Activated CD4-positive, alpha-beta T cell treated with anti-CD3 and anti-CD28 coated beads, Interleukin-2, Interleukin-6, amounts not matched to agents 100 ng/mL and 50 ng/mL, durations not matched to agents 16 hours and 8 hours (primary cell): ENCODE measurements at regions not wholly inside any gene's neighbourhood (a gene's known extent, or its start where the extent isn't known, plus 50 kb on each side); places are given as distances from the start of the nearest gene placed in this dataset.
"Not testable (repeated sequence)": the region's sequence is repeated elsewhere in the genome, so short reads cannot be mapped to it uniquely, and the experiment has no call there.

ENCODE experiments used
- DNase-seq: peaks from one replicate; pipeline ENCODE4 v3.0.0-alpha.2; 2020

GRCh38 chr3:166296179-166296783 is 459.1 kb upstream of the BCHE start:
- no peak for DNase-seq

- DNase-seq, result no peak
These were observed 454.1 kb upstream of the BCHE start for GRCh38 chr3:166291186-166291955.

- DNase-seq, result no peak
These were observed 447.8 kb upstream of the BCHE start for GRCh38 chr3:166285001-166285400.

- no peak for DNase-seq
These were observed 446.6 kb upstream of the BCHE start for GRCh38 chr3:166283840-166284239.

DNA sequence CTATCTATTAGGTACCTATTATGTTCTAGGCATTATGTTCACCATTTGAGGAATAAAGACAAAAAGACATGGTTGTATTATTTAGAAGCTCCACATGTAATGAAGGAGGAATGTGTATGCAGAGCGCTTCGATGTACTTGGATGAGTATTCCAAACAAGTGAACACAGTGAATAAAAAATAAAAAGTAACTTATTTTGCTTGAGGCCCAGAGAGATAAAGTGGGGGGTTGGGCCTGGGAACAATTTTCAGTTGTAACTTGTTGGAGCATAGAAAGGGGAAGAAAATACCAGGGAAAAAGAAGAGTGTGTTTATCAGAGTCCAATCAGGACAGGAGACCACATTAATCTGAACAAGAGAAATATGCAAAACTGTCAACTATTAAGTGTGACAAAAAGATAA is 445.7 kb upstream of the BCHE start:
- DNase-seq, result no peak

- DNase-seq, result no peak
These were observed 442.4 kb upstream of the BCHE start for GRCh38 chr3:166279636-166280035.

- DNase-seq, result no peak
These were observed 437.8 kb upstream of the BCHE start for GRCh38 chr3:166275024-166275390.

- no peak for DNase-seq
These were observed 437.3 kb upstream of the BCHE start for GRCh38 chr3:166274351-166275023.

GRCh38 chr3:166270429-166270828 is 433.2 kb upstream of the BCHE start:
- no peak for DNase-seq

DNA sequence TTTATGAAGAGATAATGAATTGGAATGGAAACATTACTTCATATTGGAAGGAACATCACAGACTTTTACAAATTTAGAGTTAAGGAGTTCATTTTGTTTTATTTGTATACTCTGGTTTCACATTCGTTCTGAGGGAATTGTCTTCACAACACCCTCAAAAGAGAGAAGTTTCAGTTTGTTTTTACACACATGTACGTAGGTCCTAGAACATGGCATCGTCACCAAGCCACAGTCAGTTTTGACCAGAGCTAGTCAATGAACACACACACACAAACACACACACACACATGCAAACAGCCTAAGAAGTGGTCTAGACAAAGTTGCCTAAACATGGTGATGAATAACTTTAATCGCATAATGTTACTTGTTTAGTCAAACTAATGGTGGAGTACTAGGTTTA is 427.9 kb upstream of the BCHE start:
- DNase-seq, result no peak

DNA sequence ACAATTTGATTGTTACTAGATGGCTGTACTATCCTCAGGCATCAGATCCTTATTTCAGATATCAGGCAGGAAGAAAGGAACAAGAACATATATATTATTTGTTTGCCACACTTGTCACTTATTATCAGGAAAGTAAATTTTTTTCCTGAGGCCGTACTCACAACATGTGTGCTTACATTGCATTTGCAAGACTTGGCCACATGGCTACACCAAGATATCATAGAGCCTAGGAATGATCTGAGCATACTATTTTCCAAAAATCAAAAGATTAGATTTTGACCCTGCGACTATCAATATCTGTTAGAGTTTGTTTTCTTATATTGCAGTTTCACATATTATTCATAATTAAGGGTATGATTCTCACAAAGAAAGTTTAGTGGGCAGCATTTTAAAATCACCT is 426.2 kb upstream of the BCHE start:
- DNase-seq, result no peak

DNA sequence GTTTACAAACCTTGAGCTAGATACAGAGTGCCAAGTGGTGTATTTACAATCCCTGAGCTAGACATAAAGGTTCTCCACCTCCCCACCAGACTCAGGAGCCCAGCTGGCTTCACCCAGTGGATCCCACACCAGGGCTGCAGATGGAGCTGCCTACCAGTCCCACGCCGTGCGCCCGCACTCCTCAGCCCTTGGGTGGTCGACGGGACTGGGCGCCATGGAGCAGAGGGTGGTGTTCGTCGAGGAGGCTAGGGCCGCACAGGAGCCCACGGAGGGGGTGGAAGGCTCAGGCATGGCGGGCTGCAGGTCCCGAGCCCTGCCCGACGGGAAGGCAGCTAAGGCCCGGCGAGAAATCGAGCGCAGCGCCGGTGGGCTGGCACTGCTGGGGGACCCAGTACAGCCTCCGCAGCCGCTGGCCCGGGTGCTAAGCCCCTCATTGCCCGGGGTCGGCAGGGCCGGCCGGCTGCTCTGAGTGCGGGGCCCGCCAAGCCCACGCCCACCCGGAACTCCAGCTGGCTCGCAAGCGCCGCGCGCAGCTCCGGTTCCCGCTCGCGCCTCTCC is 421.1 kb upstream of the BCHE start:
- DNase-seq, result not testable (repeated sequence)

DNA sequence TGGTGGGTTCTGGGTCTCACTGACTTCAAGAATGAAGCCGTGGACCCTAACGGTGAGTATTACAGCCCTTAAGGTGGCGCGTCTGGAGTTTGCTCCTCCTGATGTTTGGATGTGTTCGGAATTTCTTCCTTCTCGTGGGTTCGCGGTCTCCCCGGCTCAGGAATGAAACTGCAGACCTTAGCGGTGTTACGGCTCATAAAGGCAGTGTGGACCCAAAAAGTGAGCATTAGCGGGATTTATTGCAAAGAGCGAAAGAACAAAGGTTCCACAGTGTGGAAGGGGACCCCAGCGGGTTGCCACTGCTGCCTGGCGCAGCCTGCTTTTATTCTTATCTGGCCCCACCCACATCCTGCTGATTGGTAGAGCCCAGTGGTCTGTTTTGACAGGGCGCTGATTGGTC is 420.5 kb upstream of the BCHE start:
- no peak for DNase-seq

DNA sequence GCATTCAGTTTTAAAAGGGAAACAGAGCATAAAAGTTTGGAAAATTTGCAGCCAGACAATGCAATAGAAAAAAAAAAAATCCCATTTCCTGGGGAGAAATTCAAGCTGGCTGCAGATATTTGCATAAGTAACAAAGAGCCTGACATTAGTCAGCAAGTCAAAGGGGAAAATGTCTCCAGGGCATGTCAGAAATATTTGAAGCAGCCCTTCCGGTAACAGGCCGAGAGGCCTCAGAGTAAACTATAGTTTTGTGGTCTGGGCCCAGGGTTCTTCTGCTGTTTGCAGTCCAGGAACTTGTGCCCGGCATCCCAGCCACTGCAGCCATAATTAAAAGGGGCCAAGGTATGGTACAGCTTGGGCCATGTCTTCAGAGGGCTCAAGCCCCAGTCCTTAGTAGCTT is 411.6 kb upstream of the BCHE start:
- DNase-seq, result no peak

DNA sequence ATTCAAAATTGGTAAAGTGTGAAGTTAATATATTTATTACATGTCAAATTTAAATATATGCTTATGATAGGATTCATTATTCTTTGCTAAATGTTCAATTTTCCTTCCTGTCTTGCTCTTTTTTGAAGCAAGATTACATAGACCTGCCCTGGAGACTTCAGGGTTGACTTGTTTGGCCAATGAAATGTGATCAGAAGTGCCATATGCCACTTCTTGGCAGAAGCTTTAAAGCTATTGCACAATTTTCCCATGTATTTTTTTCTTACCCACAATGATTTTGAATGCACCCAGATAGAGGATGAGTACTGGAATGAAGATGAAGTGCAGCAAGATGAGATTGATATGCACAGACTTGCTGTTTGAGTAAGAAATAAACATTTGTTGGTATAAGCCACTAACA is 406.3 kb upstream of the BCHE start:
- DNase-seq, result no peak

DNA sequence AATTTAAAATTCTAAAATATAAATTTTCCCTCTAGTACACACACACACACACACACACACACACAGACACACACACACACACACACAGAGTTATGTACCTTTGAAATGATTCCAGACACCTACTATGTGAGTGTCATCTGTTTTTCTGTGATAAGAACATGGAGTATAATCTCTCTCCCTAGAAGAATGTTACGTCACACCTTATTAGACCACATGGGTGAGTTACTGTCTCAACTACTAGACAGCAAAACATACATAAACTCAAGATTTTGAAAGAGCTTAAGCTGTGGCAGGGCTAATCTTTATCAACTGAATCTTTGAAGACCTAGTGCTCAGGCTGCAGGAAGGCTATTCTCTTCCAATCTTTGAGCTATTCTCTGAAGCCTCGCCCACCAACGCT is 385.9 kb upstream of the BCHE start:
- DNase-seq, result no peak

DNA sequence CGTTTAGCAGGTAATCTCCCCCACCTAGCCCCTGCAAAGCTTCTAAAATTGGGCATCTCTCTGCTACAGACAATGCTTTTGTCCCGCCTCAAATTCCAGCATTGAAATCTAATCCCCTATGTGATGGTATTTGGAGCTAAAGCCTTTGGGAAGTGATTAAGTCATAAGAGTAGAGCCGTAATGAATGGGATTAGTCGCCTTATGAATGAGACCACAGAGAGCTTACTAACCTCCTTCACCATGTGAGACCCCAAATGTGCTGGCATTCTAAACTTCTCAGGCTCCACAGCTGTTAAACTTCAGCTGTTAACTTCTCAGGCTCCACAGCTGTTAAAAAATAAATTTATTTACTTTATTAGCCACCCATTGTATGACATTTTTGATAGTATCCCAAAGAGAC is 374.2 kb upstream of the BCHE start:
- DNase-seq, result no peak

- no peak for DNase-seq
These were observed 372.5 kb upstream of the BCHE start for GRCh38 chr3:166209701-166210100.

- DNase-seq, result no peak
These were observed 367.9 kb upstream of the BCHE start for GRCh38 chr3:166205158-166205557.

DNA sequence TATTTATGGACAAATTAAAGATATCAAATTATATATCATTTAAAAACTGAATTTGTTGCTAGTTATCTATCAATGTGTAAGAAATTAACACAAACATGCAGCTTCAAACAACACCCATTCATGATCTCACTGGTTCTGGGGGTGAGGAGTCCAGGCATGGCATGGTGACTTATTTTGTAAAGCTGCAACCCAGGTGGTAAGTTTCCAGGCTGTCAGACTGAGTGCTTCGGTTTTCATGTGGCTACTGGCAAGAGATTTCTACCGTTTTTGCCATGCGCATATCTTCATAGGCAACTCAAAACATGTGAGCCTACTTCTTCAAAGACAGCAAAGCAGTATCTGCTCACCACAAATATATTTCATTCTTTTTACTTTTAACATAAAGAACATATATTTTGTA is 364.3 kb upstream of the BCHE start:
- no peak for DNase-seq

- no peak for DNase-seq
These were observed 362.3 kb upstream of the BCHE start for GRCh38 chr3:166199491-166199890.

DNA sequence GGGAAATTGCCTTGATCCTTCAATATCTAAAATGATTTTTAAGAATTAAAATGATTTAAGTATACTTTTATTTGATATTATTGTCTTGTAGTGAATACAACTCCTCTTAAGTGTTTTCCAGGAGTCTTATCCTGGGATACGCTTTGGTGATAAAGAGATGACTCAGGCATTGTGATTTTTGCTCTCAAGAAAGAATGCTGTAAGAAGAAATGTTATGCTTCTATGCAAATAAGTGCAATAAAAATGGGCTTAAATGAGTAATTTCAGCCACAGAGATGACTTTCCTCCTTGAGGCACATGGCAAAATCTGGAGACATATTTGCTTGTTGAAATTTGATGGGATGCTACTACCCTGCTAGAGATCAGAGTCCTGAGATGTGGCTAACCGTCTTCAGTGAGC is 358.6 kb upstream of the BCHE start:
- no peak for DNase-seq

GRCh38 chr3:166191411-166191810 is 354.2 kb upstream of the BCHE start:
- DNase-seq, result no peak

GRCh38 chr3:166190360-166190759 is 353.1 kb upstream of the BCHE start:
- no peak for DNase-seq
